ENCODE measurements at regions not wholly inside any gene's neighbourhood (a gene's known extent, or its start where the extent isn't known, plus 50 kb on each side); places are given as distances from the start of the nearest gene placed in this dataset.

DNA sequence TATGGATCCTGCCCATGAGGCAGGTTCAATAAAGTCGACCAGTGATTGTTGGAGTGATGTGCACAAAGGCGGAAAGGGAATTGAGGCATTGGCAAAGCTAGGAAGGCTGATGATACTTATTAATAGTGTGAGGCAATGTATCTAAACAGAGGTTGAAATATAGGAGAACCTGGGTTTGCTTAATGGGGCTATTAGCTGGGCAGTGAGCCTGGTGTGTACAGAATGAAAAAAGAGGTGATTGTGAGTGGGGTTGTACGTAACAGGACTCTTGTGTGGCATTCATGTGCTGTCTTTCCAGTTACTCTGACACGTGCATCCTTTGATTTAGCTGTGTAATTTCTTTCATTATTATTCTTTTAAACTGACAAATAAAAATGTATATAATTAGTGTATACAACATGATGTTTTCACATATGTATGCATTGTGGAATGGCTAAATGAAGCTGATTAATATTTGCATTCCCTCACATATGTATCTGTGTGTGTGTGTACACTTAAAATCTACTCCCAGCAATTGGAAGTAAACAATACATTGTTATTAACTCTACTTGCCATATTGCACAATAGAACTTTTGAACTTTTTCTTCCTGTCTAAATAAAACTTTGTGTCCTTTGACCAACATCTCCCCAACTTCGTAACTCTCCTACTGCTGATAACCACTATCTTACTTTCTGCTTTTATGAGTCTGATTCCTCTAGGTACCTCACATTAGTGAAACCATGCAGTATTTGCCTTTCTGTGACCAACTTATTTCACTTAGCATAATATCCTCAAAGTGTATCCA, 220.5 kb upstream of the SLC35B3 start:
- no peaks in the 10 kb centered on the region for H3K36me3 ChIP-seq (replicated peaks in 1 of 2)
- no peaks in the 10 kb centered on the region for H3K9me3 ChIP-seq (replicated peaks in 1 of 3)
- no peak overlapping the region for H3K4me3 ChIP-seq
- no peak for DNase-seq
- TF ChIP-seq, protein P1, sequence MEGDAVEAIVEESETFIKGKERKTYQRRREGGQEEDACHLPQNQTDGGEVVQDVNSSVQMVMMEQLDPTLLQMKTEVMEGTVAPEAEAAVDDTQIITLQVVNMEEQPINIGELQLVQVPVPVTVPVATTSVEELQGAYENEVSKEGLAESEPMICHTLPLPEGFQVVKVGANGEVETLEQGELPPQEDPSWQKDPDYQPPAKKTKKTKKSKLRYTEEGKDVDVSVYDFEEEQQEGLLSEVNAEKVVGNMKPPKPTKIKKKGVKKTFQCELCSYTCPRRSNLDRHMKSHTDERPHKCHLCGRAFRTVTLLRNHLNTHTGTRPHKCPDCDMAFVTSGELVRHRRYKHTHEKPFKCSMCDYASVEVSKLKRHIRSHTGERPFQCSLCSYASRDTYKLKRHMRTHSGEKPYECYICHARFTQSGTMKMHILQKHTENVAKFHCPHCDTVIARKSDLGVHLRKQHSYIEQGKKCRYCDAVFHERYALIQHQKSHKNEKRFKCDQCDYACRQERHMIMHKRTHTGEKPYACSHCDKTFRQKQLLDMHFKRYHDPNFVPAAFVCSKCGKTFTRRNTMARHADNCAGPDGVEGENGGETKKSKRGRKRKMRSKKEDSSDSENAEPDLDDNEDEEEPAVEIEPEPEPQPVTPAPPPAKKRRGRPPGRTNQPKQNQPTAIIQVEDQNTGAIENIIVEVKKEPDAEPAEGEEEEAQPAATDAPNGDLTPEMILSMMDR (IDR thresholded peaks at IDR 0.05), result no peak
- no peak for TF ChIP-seq POLR2A (IDR thresholded peaks at IDR 0.05)
- H3K27me3 ChIP-seq, result no peaks in the 10 kb centered on the region
- no peaks in the 10 kb centered on the region for H3K4me1 ChIP-seq (replicated peaks in 1 of 2)
- 76 to 89% (median 81%) methylated on average over 5 of the region's 5 CpGs for WGBS, 4 donors
- intact Hi-C loops (cut with DNase I), result no loop called here
- no peak overlapping the region for H3K27ac ChIP-seq

DNA sequence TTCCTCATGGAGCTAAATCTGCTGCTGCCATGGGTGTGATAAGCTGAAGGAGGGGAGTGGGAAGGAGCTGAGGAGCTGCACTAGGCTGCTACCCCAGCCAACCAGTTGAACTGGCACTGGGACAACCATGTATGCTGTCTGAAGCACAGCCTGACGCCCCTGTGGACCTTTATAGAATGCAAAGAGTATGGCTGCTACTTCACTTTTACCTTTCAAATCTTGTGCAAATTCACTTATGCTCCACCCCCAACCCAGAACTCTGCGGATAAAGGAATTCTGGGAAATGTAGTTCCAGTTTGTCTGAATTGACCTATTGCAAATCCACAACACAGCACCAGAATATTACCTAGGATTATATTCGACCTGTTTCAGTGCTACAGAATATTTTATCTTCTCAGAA, 217.4 kb upstream of the SLC35B3 start:
- no peak overlapping the region for H3K4me3 ChIP-seq
- no peak for DNase-seq
- H3K9me3 ChIP-seq (replicated peaks in 1 of 3), result no peaks in the 10 kb centered on the region
- H3K27ac ChIP-seq, result no peak overlapping the region
- intact Hi-C loops (cut with DNase I), result no loop called here
- no peaks in the 10 kb centered on the region for H3K27me3 ChIP-seq
- 59 to 70% (median 65%) methylated on average over 3 of the region's 3 CpGs for WGBS, 4 donors
- TF ChIP-seq, protein P1 (IDR thresholded peaks at IDR 0.05), result no peak
- no peak for TF ChIP-seq POLR2A (IDR thresholded peaks at IDR 0.05)
- no peaks in the 10 kb centered on the region for H3K36me3 ChIP-seq (replicated peaks in 1 of 2)
- H3K4me1 ChIP-seq (replicated peaks in 1 of 2), result no peaks in the 10 kb centered on the region

DNA sequence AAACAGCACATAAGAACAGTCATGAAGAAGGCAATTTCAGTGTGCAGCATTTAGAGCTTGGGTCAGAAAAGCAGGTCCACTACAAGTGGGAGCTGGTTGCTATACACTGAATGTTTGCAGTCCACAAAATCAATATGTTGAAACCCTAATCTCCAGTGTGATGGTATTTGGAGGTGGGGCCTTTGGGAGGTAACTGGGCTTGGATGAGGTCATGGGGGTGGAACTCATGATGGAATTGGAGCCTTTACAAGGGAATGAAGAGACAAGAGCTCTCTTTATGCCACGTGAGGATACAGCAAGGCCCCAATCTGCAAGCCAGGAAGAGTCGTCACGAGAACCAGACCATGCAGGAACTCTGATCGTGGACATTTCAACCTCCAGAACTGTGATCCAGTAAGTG, 216.7 kb upstream of the SLC35B3 start:
- Histone ChIP-seq H3K4me1 (replicated peaks in 1 of 2) (no peaks in the 10 kb centered on the region), H3K9me3 (replicated peaks in 1 of 3) (no peaks in the 10 kb centered on the region), H3K4me3 (no peak overlapping the region), H3K27ac (no peak overlapping the region), H3K36me3 (replicated peaks in 1 of 2) (no peaks in the 10 kb centered on the region), H3K27me3 (no peaks in the 10 kb centered on the region)
- 83 to 94% (median 87%) methylated on average over 4 of the region's 4 CpGs for WGBS, 4 donors
- intact Hi-C loops (cut with DNase I), result no loop called here
- DNase-seq, result no peak
- TF ChIP-seq POLR2A (IDR thresholded peaks at IDR 0.05), result no peak
- TF ChIP-seq, protein P1 (IDR thresholded peaks at IDR 0.05), result no peak

DNA sequence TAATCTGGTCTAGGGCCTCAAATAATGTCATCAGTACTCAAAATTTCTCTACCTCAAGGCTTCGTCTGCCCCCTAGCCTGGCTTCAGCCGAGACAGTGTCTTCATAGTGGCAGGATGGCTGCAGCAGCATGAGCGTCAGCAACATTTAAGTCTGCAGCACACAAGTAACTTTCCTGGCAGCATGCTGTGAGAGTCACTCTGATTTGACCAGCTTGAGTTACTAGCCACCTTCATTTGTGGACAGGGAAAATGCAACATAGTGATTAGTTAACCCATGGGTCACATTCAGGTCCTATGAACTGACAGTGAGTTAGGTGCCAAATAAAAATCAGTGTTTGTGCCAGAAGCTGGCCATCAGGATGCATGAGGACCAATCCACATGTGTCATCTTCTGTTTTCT, 209.9 kb upstream of the SLC35B3 start:
- TF ChIP-seq POLR2A (IDR thresholded peaks at IDR 0.05), result no peak
- TF ChIP-seq, protein P1 (IDR thresholded peaks at IDR 0.05), result no peak
- 80 to 85% (median 82%) methylated on average over 3 of the region's 3 CpGs for WGBS, 4 donors
- Histone ChIP-seq H3K27me3 (no peaks in the 10 kb centered on the region), H3K9me3 (replicated peaks in 1 of 3) (no peaks in the 10 kb centered on the region), H3K4me3 (no peak overlapping the region), H3K27ac (no peak overlapping the region), H3K4me1 (replicated peaks in 1 of 2) (no peaks in the 10 kb centered on the region), H3K36me3 (replicated peaks in 1 of 2) (no peaks in the 10 kb centered on the region)
- DNase-seq, result no peak
- intact Hi-C loops (cut with DNase I), result no loop called here
